ENCODE measurements at regions not wholly inside any gene's neighbourhood (a gene's known extent, or its start where the extent isn't known, plus 50 kb on each side); places are given as distances from the start of the nearest gene placed in this dataset.
"Not testable (repeated sequence)": the region's sequence is repeated elsewhere in the genome, so short reads cannot be mapped to it uniquely, and the experiment has no call there.

DNA sequence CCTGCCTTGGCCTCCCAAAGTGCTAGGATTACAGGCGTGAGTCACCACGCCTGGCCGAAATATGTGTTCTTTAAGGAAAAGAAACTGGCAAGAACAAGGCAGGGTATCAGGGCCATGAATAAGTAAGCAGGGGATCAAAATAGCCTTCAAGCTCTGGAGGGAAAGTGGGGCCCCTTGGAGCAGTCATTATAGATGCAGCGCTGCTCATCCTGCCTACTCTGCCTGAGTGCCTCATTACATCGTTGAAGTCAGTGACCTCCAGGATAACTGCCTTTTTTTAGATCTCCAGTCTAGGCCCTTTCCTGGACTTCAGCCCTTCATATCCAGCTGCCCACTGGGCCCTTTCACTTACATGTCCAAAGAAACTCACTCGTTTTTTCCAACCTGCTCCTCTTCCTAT, 69.8 kb upstream of the PPM1B start:
- no peaks in the 10 kb centered on the region for H3K27me3 Mint-ChIP-seq (ENCODE audit: low read depth)
- H3K4me3 Mint-ChIP-seq: no peak overlapping the region
- no peak overlapping the region for H3K27ac Mint-ChIP-seq
- H3K4me1 Mint-ChIP-seq (ENCODE audit: low read depth): peaks cover 14% of the 10 kb centered on the region
- no peaks in the 10 kb centered on the region for H3K36me3 Mint-ChIP-seq (ENCODE audit: low read depth)
- no peaks in the 10 kb centered on the region for H3K9me3 Mint-ChIP-seq

DNA sequence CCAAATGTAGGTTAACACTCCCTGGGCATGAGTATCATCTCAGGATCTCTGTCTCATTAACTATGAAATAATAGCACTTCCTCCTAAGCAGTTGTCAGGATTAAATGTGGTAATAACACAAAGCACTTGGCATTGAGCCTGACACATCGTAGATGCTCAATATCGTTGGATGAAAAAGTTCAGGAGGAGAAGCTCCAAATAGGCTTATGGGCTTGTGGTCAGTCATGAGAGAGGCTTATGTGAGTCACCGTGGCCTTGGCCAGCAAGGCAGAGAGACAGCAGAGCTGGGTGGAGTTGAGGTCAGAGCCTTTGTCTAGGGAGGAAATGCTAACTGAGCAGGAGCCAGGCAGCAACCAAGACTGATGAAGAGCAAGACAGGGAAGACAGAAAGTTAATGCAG, 68.3 kb upstream of the PPM1B start:
- no peak overlapping the region for H3K27ac Mint-ChIP-seq
- H3K27me3 Mint-ChIP-seq (ENCODE audit: low read depth): no peaks in the 10 kb centered on the region
- H3K4me3 Mint-ChIP-seq: no peak overlapping the region
- H3K4me1 Mint-ChIP-seq (ENCODE audit: low read depth): peaks cover 14% of the 10 kb centered on the region
- no peaks in the 10 kb centered on the region for H3K36me3 Mint-ChIP-seq (ENCODE audit: low read depth)
- no peaks in the 10 kb centered on the region for H3K9me3 Mint-ChIP-seq

GRCh38 chr2:44101246-44101645, 67.4 kb upstream of the PPM1B start:
- no peaks in the 10 kb centered on the region for H3K36me3 Mint-ChIP-seq (ENCODE audit: low read depth)
- H3K4me1 Mint-ChIP-seq (ENCODE audit: low read depth): peaks cover 14% of the 10 kb centered on the region
- H3K27ac Mint-ChIP-seq: no peak overlapping the region

GRCh38 chr2:44102790-44103562, 65.7 kb upstream of the PPM1B start:
- Mint-ChIP-seq H3K9me3 (no peaks in the 10 kb centered on the region), H3K27me3 (ENCODE audit: low read depth) (no peaks in the 10 kb centered on the region), H3K4me3 (no peak overlapping the region), H3K36me3 (ENCODE audit: low read depth) (no peaks in the 10 kb centered on the region), H3K27ac (no peak overlapping the region), H3K4me1 (ENCODE audit: low read depth) (peaks cover 13% of the 10 kb centered on the region)

More at GRCh38 chr2:44101246-44101645, 67.4 kb upstream of the PPM1B start:
- Mint-ChIP-seq H3K4me3 (no peak overlapping the region), H3K9me3 (no peaks in the 10 kb centered on the region), H3K27me3 (ENCODE audit: low read depth) (no peaks in the 10 kb centered on the region)

DNA sequence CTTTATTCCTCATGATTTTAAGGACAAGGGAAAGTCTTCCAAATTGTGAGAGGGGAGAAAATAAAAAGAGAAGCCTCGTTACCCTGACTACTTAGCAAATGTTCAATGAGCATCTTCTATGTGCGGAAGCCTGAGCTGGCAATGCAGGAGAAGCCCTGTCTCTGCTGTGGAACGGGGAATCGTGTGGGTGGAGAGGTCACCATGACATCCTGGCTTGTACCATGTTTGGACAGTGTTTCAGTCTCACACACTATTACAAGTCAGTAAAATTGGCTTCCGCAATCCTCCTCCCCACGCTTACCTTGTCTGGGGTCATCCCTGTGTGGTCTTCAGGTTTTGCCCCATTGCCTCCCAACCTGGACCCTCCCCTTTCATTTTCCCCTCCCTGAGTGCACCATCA, 65.0 kb upstream of the PPM1B start:
- Mint-ChIP-seq H3K9me3 (no peaks in the 10 kb centered on the region), H3K36me3 (ENCODE audit: low read depth) (no peaks in the 10 kb centered on the region), H3K27ac (no peak overlapping the region), H3K4me1 (ENCODE audit: low read depth) (peaks cover 8% of the 10 kb centered on the region), H3K4me3 (no peak overlapping the region), H3K27me3 (ENCODE audit: low read depth) (no peaks in the 10 kb centered on the region)

DNA sequence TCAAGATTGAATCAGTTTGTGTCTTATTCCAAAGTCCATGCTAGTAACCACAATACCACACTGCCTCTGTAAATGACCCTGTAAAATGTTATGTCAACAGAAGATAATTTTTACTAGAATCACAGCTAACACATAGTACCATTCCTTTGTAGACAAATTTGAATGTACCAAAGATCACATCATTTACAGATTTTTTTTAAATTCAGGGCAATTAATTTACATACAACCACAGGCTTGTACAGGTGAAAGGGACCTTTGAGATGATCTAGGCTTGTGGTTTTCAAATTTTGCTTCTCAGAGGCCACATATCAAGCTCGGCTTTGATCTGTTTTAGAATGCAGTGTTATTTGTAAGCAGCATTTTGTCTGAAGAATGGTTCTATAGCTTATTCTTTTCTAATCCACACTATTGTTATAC, 63.8 kb upstream of the PPM1B start:
- no peak overlapping the region for H3K27ac Mint-ChIP-seq
- no peaks in the 10 kb centered on the region for H3K27me3 Mint-ChIP-seq (ENCODE audit: low read depth)
- H3K4me1 Mint-ChIP-seq (ENCODE audit: low read depth): peaks cover 8% of the 10 kb centered on the region
- no peaks in the 10 kb centered on the region for H3K9me3 Mint-ChIP-seq
- no peaks in the 10 kb centered on the region for H3K36me3 Mint-ChIP-seq (ENCODE audit: low read depth)
- H3K4me3 Mint-ChIP-seq: no peak overlapping the region

DNA sequence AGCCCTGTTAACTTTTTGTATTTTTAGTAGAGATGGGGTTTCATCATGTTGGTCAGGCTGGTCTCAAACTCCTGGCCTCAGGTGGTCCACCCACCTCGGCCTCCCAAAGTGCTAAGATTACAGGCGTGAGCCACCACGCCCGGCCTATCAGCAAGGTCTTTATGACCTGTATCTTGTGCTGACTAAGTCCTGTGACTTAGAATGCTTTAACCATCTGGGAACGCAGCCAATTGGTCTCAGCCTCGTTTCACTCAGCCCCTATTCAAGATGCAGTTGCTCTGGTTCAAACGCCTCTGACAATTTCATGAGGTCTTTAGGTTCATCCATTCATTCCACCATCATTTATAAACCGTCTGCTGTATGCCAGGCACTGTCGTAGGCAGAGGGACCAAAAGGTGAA, 62.2 kb upstream of the PPM1B start:
- H3K4me3 Mint-ChIP-seq; H3K9me3 Mint-ChIP-seq; H3K27me3 Mint-ChIP-seq (ENCODE audit: low read depth); H3K36me3 Mint-ChIP-seq (ENCODE audit: low read depth); H3K27ac Mint-ChIP-seq; H3K4me1 Mint-ChIP-seq (ENCODE audit: low read depth): not testable (repeated sequence)

- Mint-ChIP-seq H3K4me3 (no peak overlapping the region), H3K9me3 (no peaks in the 10 kb centered on the region), H3K4me1 (ENCODE audit: low read depth) (no peaks in the 10 kb centered on the region), H3K27ac (no peak overlapping the region), H3K27me3 (ENCODE audit: low read depth) (no peaks in the 10 kb centered on the region), H3K36me3 (ENCODE audit: low read depth) (no peaks in the 10 kb centered on the region)
These were observed 61.5 kb upstream of the PPM1B start for GRCh38 chr2:44107086-44107740.

DNA sequence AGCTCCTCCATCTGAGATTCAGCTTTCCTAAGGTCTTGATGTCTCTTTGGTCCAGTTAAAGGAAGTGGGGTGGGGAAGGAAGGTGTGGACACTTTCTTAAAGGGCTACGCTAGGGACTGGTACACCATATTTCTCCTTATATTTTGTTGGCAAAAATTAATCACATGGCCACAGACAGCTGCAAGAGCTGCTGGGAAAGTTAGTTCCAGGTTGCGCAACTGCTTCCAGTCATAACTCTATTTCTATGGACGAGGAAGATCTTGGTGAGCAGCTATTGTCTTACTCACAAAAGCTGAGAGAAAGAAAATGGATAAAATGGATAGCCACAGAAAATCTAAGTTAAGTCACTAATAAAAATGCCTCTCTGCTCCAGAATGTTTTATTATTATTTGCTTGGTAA, 60.7 kb upstream of the PPM1B start:
- H3K4me1 Mint-ChIP-seq (ENCODE audit: low read depth): no peaks in the 10 kb centered on the region
- no peaks in the 10 kb centered on the region for H3K36me3 Mint-ChIP-seq (ENCODE audit: low read depth)
- H3K27ac Mint-ChIP-seq: no peak overlapping the region
- no peaks in the 10 kb centered on the region for H3K9me3 Mint-ChIP-seq
- H3K27me3 Mint-ChIP-seq (ENCODE audit: low read depth): no peaks in the 10 kb centered on the region
- no peak overlapping the region for H3K4me3 Mint-ChIP-seq

DNA sequence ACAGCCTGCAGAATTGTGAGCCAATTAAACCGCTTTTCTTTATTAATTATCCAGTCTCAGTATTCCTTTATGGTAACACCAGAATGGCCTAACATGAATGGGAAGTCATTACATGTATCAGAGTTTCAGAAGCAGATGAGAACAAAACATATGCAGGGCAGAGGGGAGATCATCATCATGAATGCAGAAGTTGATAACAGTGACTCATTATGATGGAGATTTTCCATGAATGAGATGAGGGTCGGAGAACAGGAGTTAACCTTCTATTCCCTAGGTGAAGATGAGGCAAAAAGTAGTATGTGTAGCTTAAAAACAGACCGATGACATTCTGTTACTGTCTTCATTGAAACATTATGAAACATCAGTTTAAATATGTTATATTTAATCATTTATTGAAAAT, 59.5 kb upstream of the PPM1B start:
- Mint-ChIP-seq H3K9me3 (no peaks in the 10 kb centered on the region), H3K4me3 (no peak overlapping the region), H3K27ac (no peak overlapping the region), H3K27me3 (ENCODE audit: low read depth) (no peaks in the 10 kb centered on the region), H3K36me3 (ENCODE audit: low read depth) (no peaks in the 10 kb centered on the region), H3K4me1 (ENCODE audit: low read depth) (no peaks in the 10 kb centered on the region)

GRCh38 chr2:44110444-44110843, 58.2 kb upstream of the PPM1B start:
- H3K4me3 Mint-ChIP-seq: no peak overlapping the region
- H3K27me3 Mint-ChIP-seq (ENCODE audit: low read depth): no peaks in the 10 kb centered on the region
- no peaks in the 10 kb centered on the region for H3K36me3 Mint-ChIP-seq (ENCODE audit: low read depth)
- H3K27ac Mint-ChIP-seq: no peak overlapping the region
- H3K4me1 Mint-ChIP-seq (ENCODE audit: low read depth): no peaks in the 10 kb centered on the region
- H3K9me3 Mint-ChIP-seq: no peaks in the 10 kb centered on the region

DNA sequence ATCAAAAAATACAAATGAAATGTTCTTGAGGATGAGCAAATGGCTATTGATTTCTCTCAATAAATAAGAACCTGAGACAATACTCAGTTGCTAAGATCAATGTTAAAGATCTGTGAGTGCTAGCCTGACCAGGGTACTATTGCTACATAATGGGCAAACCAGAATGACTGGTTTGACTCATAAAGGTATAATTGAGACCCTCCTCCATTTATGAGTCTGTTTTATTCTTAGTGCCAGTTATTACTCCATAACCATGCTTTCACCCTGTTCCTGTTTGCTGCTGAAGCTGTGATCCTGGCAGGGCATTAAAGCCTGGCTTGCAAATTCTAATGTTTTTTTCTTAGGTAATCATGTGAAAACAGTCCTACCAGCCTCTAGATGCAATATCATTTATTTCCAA, 56.6 kb upstream of the PPM1B start:
- Mint-ChIP-seq H3K4me1 (ENCODE audit: low read depth) (no peaks in the 10 kb centered on the region), H3K27me3 (ENCODE audit: low read depth) (no peaks in the 10 kb centered on the region), H3K9me3 (no peaks in the 10 kb centered on the region), H3K27ac (no peak overlapping the region), H3K4me3 (no peak overlapping the region), H3K36me3 (ENCODE audit: low read depth) (no peaks in the 10 kb centered on the region)

DNA sequence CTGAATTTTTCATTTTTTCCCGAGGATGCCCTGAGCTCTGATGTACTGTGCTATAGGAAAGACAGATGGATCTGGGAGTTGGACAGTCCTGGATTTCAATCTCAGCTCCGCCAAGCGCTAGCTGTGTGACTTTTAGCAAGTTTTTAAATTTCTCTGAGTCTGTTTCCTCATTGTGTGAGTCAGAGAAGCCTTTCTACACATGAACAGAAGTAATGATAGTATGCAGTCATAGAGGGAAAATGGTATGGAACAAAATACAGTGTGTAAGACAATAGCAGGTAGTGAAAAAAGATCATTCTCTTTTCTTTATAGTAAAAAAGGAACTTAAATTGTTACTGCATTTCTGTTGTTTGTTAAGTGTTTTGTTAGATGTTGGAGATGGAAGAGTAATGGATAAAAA, 52.4 kb upstream of the PPM1B start:
- Mint-ChIP-seq H3K4me1 (ENCODE audit: low read depth) (peaks cover 2% of the 10 kb centered on the region), H3K27me3 (ENCODE audit: low read depth) (no peaks in the 10 kb centered on the region), H3K4me3 (no peak overlapping the region), H3K36me3 (ENCODE audit: low read depth) (no peaks in the 10 kb centered on the region), H3K9me3 (no peaks in the 10 kb centered on the region), H3K27ac (no peak overlapping the region)

DNA sequence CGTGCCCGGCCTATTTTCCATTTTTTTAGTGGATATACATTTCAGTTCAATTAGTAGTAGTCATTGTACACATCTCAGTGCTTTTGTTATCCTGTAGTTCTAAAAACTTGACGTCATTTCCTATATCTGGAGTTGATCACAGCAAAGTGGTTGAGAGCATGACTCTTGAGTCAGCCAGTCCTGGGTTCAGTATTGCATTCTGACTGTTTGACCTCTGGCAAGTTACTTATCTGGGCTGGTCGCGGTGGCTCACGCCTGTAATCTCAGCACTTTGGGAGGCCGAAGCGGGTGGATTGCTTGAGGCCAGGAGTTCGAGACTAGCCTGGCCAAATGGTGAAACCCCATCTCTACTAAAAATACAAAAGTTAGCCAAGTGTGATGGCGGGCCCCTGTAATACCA, 50.4 kb upstream of the PPM1B start:
- no peak overlapping the region for H3K27ac Mint-ChIP-seq
- no peaks in the 10 kb centered on the region for H3K9me3 Mint-ChIP-seq
- peaks cover 2% of the 10 kb centered on the region for H3K4me1 Mint-ChIP-seq (ENCODE audit: low read depth)
- H3K4me3 Mint-ChIP-seq: no peak overlapping the region
- H3K27me3 Mint-ChIP-seq (ENCODE audit: low read depth): no peaks in the 10 kb centered on the region
- no peaks in the 10 kb centered on the region for H3K36me3 Mint-ChIP-seq (ENCODE audit: low read depth)
